PC-3 (cell line): ENCODE measurements at regions not wholly inside any gene's neighbourhood (a gene's known extent, or its start where the extent isn't known, plus 50 kb on each side); places are given as distances from the start of the nearest gene placed in this dataset.

Experiments used
- ATAC-seq: fragments of 200-7000 bp; cut with Tn5 transposase; 2 replicates; pipeline ENCODE4 v1.9.1; 2020; ENCODE audit warnings: mild to moderate bottlenecking, moderate library complexity
- BruUV-seq: library from RNA; stranded (reverse); fragments of 400-500 nt; replicated peaks from 2 replicates; lab custom pipeline; 2021; lab: Mats Ljungman, UMichigan
- CTCF ChIA-PET: fragments of 300-600 bp; sonication (Branson Sonifier 250); formaldehyde crosslinking; loops from one replicate; lab custom pipeline; 2022; ENCODE audit warnings: antibody characterized with exemption; lab: Charles Lee
- POLR2A ChIA-PET: fragments of 300-600 bp; sonication (Branson Sonifier 250); formaldehyde crosslinking; loops from one replicate; lab custom pipeline; 2022; ENCODE audit warnings: antibody characterized with exemption; ENCODE audit not compliant: unreplicated experiment; lab: Charles Lee
- DNase-seq: peaks from one replicate; pipeline ENCODE4 v3.0.0-alpha.2; 2015
- H2AFZ ChIP-seq: fragments of 300-600 bp; sonication (generic); 2 replicates; pipeline ENCODE4 v1.6.0; 2016; ENCODE audit warnings: antibody characterized with exemption, low read length
- H3F3A ChIP-seq: fragments of 300-600 bp; sonication (generic); one replicate; pipeline ENCODE4 v1.6.0; 2017; ENCODE audit warnings: antibody characterized with exemption, low read length, control low read depth, mild to moderate bottlenecking; ENCODE audit not compliant: unreplicated experiment
- H3K27ac ChIP-seq: fragments of 300-600 bp; sonication (generic); 2 replicates; pipeline ENCODE4 v1.5.1; 2016; ENCODE audit warnings: mild to moderate bottlenecking, low read length
- H3K27me3 ChIP-seq: fragments of 300-600 bp; sonication (generic); 2 replicates; pipeline ENCODE4 v1.6.1; 2016; ENCODE audit warnings: low read length, mixed read lengths
- H3K36me3 ChIP-seq: fragments of 300-600 bp; sonication (generic); 2 replicates; pipeline ENCODE4 v1.6.1; 2016; ENCODE audit warnings: low read depth, mixed run types, low read length, mixed read lengths
- H3K4me1 ChIP-seq: fragments of 300-600 bp; sonication (generic); 2 replicates; pipeline ENCODE4 v1.5.1; 2016; ENCODE audit warnings: low read length; ENCODE audit not compliant: insufficient read depth
- H3K4me2 ChIP-seq: fragments of 300-600 bp; sonication (generic); 2 replicates; pipeline ENCODE4 v1.6.0; 2016; ENCODE audit warnings: low read length
- H3K4me3 ChIP-seq: fragments of 300-600 bp; sonication (generic); 2 replicates; pipeline ENCODE4 v1.5.1; 2016; ENCODE audit warnings: mild to moderate bottlenecking, low read length, mixed read lengths
- H3K79me2 ChIP-seq: fragments of 300-600 bp; sonication (generic); 2 replicates; pipeline ENCODE4 v1.6.1; 2017; ENCODE audit warnings: low read length, mixed read lengths
- H3K9ac ChIP-seq: fragments of 300-600 bp; sonication (generic); 2 replicates; pipeline ENCODE4 v1.6.0; 2016; ENCODE audit warnings: mild to moderate bottlenecking, low read length
- H3K9me2 ChIP-seq: fragments of 300-600 bp; sonication (generic); replicated peaks from 2 replicates; pipeline ENCODE4 v1.6.1; 2016; ENCODE audit warnings: mixed run types, low read length, mixed read lengths
- H3K9me3 ChIP-seq: fragments of 300-600 bp; sonication (generic); 2 replicates; pipeline ENCODE4 v1.6.1; 2016; ENCODE audit warnings: low read length, mixed read lengths
- H4K20me1 ChIP-seq: fragments of 300-600 bp; sonication (generic); 2 replicates; pipeline ENCODE4 v1.6.1; 2016; ENCODE audit warnings: low read length, mixed read lengths
- EZH2 ChIP-seq: fragments of 300-600 bp; sonication (generic); IDR thresholded peaks from one replicate; pipeline ENCODE4 v1.6.1; 2017; ENCODE audit warnings: antibody characterized with exemption, mild to moderate bottlenecking, low read length; ENCODE audit not compliant: unreplicated experiment
- EZH2phosphoT487 ChIP-seq: fragments of 300-600 bp; sonication (generic); IDR thresholded peaks from 2 replicates; pipeline ENCODE4 v1.6.1; 2018; ENCODE audit warnings: mild to moderate bottlenecking, antibody characterized with exemption, low read length, borderline replicate concordance
- intact Hi-C: fragments of 100-400 bp; cut with micrococcal nuclease; formaldehyde crosslinking; loops from 2 replicates; pipeline ENCODE4 v1.9.0; 2023
- TF ChIP-seq, protein P1 (sequence below): fragments of 300-600 bp; sonication (generic); conservative IDR thresholded peaks from 2 replicates; pipeline ENCODE4 v1.5.1; 2017; ENCODE audit warnings: antibody characterized with exemption, low read depth, mild to moderate bottlenecking, low read length

- Histone ChIP-seq H3K4me2 (no peak overlapping the region), H3F3A (no peaks in the 10 kb centered on the region), H3K36me3 (no peaks in the 10 kb centered on the region), H4K20me1 (no peaks in the 10 kb centered on the region), H3K4me3 (no peak overlapping the region), H3K27ac (no peak overlapping the region), H3K9ac (no peak overlapping the region), H3K9me2 (no peaks in the 10 kb centered on the region), H3K79me2 (no peaks in the 10 kb centered on the region), H3K4me1 (peaks cover 9% of the 10 kb centered on the region; the same call in 1 of the 2 replicates), H3K9me3 (no peaks in the 10 kb centered on the region), H2AFZ (no peak overlapping the region), H3K27me3 (no peaks in the 10 kb centered on the region)
- ATAC-seq: no peak
- CTCF ChIA-PET: no interaction called here
- BruUV-seq: no TSS peak
- DNase-seq: no peak
- POLR2A ChIA-PET: no interaction called here
- intact Hi-C loops: no loop called here
- no peak for TF ChIP-seq EZH2
- TF ChIP-seq, protein P1, sequence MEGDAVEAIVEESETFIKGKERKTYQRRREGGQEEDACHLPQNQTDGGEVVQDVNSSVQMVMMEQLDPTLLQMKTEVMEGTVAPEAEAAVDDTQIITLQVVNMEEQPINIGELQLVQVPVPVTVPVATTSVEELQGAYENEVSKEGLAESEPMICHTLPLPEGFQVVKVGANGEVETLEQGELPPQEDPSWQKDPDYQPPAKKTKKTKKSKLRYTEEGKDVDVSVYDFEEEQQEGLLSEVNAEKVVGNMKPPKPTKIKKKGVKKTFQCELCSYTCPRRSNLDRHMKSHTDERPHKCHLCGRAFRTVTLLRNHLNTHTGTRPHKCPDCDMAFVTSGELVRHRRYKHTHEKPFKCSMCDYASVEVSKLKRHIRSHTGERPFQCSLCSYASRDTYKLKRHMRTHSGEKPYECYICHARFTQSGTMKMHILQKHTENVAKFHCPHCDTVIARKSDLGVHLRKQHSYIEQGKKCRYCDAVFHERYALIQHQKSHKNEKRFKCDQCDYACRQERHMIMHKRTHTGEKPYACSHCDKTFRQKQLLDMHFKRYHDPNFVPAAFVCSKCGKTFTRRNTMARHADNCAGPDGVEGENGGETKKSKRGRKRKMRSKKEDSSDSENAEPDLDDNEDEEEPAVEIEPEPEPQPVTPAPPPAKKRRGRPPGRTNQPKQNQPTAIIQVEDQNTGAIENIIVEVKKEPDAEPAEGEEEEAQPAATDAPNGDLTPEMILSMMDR: no peak
- no peak for TF ChIP-seq EZH2phosphoT487
Measured at GRCh38 chr3:163936543-163936942, 1141.8 kb downstream of the SI start.

DNA sequence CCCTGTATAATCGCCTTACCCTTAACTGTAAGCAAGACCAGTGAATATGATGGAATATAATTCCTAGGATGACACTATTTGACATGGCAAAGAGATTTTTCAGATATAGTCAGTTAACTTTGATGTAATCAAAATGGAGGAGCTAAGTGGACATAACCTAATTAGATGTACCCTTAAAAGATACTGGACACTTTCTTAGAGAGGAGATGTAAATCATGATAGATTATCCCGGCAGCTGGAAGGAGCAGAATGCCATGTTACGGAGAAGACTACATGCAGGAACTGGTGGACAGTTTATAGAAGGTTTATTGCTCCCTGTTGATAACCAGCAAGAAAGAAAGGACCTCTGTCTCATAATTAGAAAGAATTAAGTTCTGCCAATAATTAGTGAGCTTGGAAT lies 1142.9 kb downstream of the SI start:
- Histone ChIP-seq H3F3A (no peaks in the 10 kb centered on the region), H3K79me2 (no peaks in the 10 kb centered on the region), H3K4me1 (peaks cover 7% of the 10 kb centered on the region; the same call in 1 of the 2 replicates), H2AFZ (no peak overlapping the region), H4K20me1 (no peaks in the 10 kb centered on the region), H3K9me2 (no peaks in the 10 kb centered on the region), H3K27ac (no peak overlapping the region), H3K36me3 (no peaks in the 10 kb centered on the region), H3K4me3 (no peak overlapping the region), H3K4me2 (no peak overlapping the region), H3K27me3 (no peaks in the 10 kb centered on the region), H3K9ac (no peak overlapping the region), H3K9me3 (no peaks in the 10 kb centered on the region)
- ATAC-seq (no peak), DNase-seq (no peak)
- ChIA-PET CTCF (no interaction called here), POLR2A (no interaction called here)
- no TSS peak for BruUV-seq
- intact Hi-C loops: no loop called here
- TF ChIP-seq EZH2phosphoT487 (no peak), EZH2 (no peak)
- TF ChIP-seq, protein P1: no peak

- no TSS peak for BruUV-seq
- peak; percentile 85 for ATAC-seq
Measured at GRCh38 chr3:163929069-163929652, 1149.1 kb downstream of the SI start.

More at GRCh38 chr3:163929069-163929652, 1149.1 kb downstream of the SI start:
- H3K9me3 ChIP-seq: no peaks in the 10 kb centered on the region
- H3K27ac ChIP-seq: no peak overlapping the region
- H3K9me2 ChIP-seq: no peaks in the 10 kb centered on the region
- POLR2A ChIA-PET: no interaction called here
- no peak overlapping the region for H3K4me3 ChIP-seq
- no peaks in the 10 kb centered on the region for H4K20me1 ChIP-seq
- no peaks in the 10 kb centered on the region for H3K79me2 ChIP-seq
- no peak for DNase-seq
- TF ChIP-seq, protein P1: no peak
- TF ChIP-seq EZH2: no peak
- no peak for TF ChIP-seq EZH2phosphoT487
- H3K27me3 ChIP-seq: no peaks in the 10 kb centered on the region
- 0 out of 2 replicates have a peak overlapping the region, but pooled peaks have one; percentile 11 for H3K4me2 ChIP-seq
- no peaks in the 10 kb centered on the region for H3F3A ChIP-seq
- no peaks in the 10 kb centered on the region for H3K4me1 ChIP-seq
- no peaks in the 10 kb centered on the region for H3K36me3 ChIP-seq
- no peak overlapping the region for H2AFZ ChIP-seq
- intact Hi-C loops: no loop called here
- no peak overlapping the region for H3K9ac ChIP-seq
- CTCF ChIA-PET: no interaction called here
